Peyer's patch (tissue), 4 donors: ENCODE measurements at regions not wholly inside any gene's neighbourhood (a gene's known extent, or its start where the extent isn't known, plus 50 kb on each side); places are given as distances from the start of the nearest gene placed in this dataset.

Experiments
- POLR2A ChIP-seq, 2 donors: fragments of 450-650 bp; IDR thresholded peaks; one replicate each; pipeline ENCODE4 v1.5.1; 2017; ENCODE audit warnings: antibody characterized with exemption in 2 of 2, mild to moderate bottlenecking in 2 of 2, moderate library complexity in 2 of 2
- TF ChIP-seq, protein P1 (sequence below), 6 experiments: fragments of 450-650 bp in 4 of 6; fragments of 200-600 bp in 2 of 6; sonication (generic) in 1 of 6; IDR thresholded peaks; one replicate each; pipeline ENCODE4 v1.5.1; 2017 to 2019; ENCODE audit warnings: antibody characterized with exemption in 6 of 6, mild to moderate bottlenecking in 3 of 6, moderate library complexity in 1 of 6

DNA sequence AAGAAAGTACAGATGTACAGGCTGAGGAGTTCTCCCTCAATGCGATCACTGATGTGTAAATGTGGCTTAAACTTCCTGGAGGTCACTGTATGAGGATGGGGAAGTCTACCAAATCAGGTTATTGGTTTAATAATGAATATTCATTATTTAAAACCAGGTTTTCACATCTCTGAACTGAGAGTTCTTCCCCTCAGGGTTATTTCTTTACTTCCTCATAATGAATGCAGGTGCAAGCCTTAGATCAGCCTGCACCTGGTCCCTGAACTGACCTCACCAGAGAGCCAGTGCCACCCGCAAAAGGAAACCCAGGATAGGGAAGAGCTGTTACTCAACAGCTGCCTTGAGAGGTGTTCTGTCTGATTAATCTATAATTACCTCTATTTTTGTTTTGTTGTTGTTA, 369.0 kb downstream of the EPHA4 start:
- TF ChIP-seq, protein P1, sequence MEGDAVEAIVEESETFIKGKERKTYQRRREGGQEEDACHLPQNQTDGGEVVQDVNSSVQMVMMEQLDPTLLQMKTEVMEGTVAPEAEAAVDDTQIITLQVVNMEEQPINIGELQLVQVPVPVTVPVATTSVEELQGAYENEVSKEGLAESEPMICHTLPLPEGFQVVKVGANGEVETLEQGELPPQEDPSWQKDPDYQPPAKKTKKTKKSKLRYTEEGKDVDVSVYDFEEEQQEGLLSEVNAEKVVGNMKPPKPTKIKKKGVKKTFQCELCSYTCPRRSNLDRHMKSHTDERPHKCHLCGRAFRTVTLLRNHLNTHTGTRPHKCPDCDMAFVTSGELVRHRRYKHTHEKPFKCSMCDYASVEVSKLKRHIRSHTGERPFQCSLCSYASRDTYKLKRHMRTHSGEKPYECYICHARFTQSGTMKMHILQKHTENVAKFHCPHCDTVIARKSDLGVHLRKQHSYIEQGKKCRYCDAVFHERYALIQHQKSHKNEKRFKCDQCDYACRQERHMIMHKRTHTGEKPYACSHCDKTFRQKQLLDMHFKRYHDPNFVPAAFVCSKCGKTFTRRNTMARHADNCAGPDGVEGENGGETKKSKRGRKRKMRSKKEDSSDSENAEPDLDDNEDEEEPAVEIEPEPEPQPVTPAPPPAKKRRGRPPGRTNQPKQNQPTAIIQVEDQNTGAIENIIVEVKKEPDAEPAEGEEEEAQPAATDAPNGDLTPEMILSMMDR (IDR thresholded peaks at IDR 0.05): no peak
- TF ChIP-seq POLR2A (IDR thresholded peaks at IDR 0.05): no peak
